NCI-H526 treated with DMSO at 0.1 percent for 48 hours (cell line): ENCODE measurements at regions not wholly inside any gene's neighbourhood (a gene's known extent, or its start where the extent isn't known, plus 50 kb on each side); places are given as distances from the start of the nearest gene placed in this dataset.

ENCODE experiments used
- DNase-seq: peaks from one replicate; lab custom pipeline; 2025; lab: John Stamatoyannopoulos, UW

DNA sequence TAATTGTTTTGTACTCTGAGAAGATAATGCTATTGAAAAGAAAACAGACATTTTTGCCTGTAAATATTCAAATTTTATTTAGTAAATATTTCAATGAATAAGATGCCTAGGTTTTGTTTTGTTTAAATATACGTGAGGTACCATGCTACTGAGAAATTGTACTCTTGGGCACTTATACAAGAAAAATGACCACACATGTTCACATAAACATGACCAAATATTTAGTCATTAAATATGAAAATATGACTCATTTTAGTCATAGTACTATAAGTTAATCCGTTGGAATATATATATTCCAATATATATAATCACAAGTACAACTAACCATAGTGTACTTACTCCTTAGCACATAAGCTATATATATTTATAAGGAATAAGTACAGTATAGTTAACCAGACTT lies 56.7 kb upstream of the ZNF804A start:
- DNase-seq: no peak

DNA sequence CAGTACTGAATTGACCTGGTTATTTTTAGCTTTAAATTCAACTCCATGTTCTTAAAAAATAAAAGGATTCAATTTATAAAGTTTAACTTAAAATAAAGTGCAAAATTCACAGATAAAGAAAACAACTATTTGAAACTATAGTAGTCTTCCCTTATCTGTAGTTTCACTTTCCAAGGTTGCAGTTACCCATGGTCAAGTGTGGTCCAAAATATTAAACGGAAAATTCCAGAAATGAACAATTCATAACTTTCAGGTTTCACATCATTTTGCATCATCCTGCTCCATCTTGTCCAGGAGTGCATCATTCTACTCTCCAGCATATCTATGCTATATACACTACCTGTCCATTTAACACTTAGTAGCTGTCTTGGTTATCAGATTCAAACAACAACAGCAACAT lies 54.5 kb upstream of the ZNF804A start:
- no peak for DNase-seq
